WTC11 (cell line): ENCODE measurements at regions not wholly inside any gene's neighbourhood (a gene's known extent, or its start where the extent isn't known, plus 50 kb on each side); places are given as distances from the start of the nearest gene placed in this dataset.

ENCODE experiments used
- ATAC-seq: fragments of 200-7000 bp; cut with Tn5 transposase; 2 replicates; pipeline ENCODE4 v1.10.0; 2021; ENCODE audit warnings: mild to moderate bottlenecking, moderate library complexity
- CTCF ChIA-PET: fragments of 300-600 bp; sonication (Branson Sonifier 250); formaldehyde crosslinking; loops from one replicate; lab custom pipeline; 2021; ENCODE audit warnings: antibody characterized with exemption; lab: Charles Lee
- POLR2A ChIA-PET: fragments of 350-600 bp; sonication (Branson Sonifier 250); formaldehyde crosslinking; loops from one replicate; lab custom pipeline; 2021; ENCODE audit warnings: antibody characterized with exemption; lab: Charles Lee
- DNase-seq: peaks from one replicate; pipeline ENCODE4 v3.0.0; 2021; ENCODE audit warnings: low spot score
- H3K27ac Mint-ChIP-seq: 2 replicates; pipeline ENCODE4 v1.8.0; 2021; ENCODE audit warnings: mixed read lengths
- H3K27me3 Mint-ChIP-seq: 2 replicates; pipeline ENCODE4 v1.8.0; 2021; ENCODE audit warnings: low read depth, mild to moderate bottlenecking, moderate library complexity, mixed read lengths
- H3K36me3 Mint-ChIP-seq: 2 replicates; pipeline ENCODE4 v1.8.0; 2021; ENCODE audit warnings: mixed read lengths
- H3K4me1 Mint-ChIP-seq: 2 replicates; pipeline ENCODE4 v1.8.0; 2022; ENCODE audit warnings: mixed read lengths
- H3K4me3 Mint-ChIP-seq: 2 replicates; pipeline ENCODE4 v1.8.0; 2021; ENCODE audit warnings: mild to moderate bottlenecking, moderate library complexity, mixed read lengths
- H3K9me3 Mint-ChIP-seq: 2 replicates; pipeline ENCODE4 v1.8.0; 2021; ENCODE audit warnings: mixed read lengths
- FOXK1 ChIP-seq: sonication (generic); formaldehyde crosslinking; IDR thresholded peaks from 2 replicates; pipeline ENCODE4 v1.8.0; 2022; ENCODE audit warnings: mild to moderate bottlenecking, moderate library complexity, missing genetic modification reagents
- GABPB1 ChIP-seq: sonication (generic); formaldehyde crosslinking; IDR thresholded peaks from 2 replicates; pipeline ENCODE4 v1.8.1; 2023; ENCODE audit warnings: mild to moderate bottlenecking, missing genetic modification reagents
- GTF2I ChIP-seq: fragments of 250-450 bp; sonication (Bioruptor Pico); conservative IDR thresholded peaks from 2 replicates; pipeline ENCODE4 v1.4.0; 2021; ENCODE audit warnings: mild to moderate bottlenecking
- NFYB ChIP-seq: sonication (generic); formaldehyde crosslinking; conservative IDR thresholded peaks from 2 replicates; pipeline ENCODE4 v1.8.0; 2022; ENCODE audit warnings: low read depth, missing genetic modification reagents
- PRRX2 ChIP-seq: fragments of 250-450 bp; sonication (Bioruptor Pico); IDR thresholded peaks from 2 replicates; pipeline ENCODE4 v1.8.0; 2021; ENCODE audit warnings: mild to moderate bottlenecking
- TEAD1 ChIP-seq: sonication (generic); formaldehyde crosslinking; IDR thresholded peaks from 2 replicates; pipeline ENCODE4 v1.8.0; 2022; ENCODE audit warnings: mild to moderate bottlenecking, missing genetic modification reagents
- ZNF121 ChIP-seq: sonication (generic); formaldehyde crosslinking; IDR thresholded peaks from 2 replicates; pipeline ENCODE4 v1.8.0; 2023; ENCODE audit warnings: missing genetic modification reagents
- ZNF263 ChIP-seq: sonication (generic); formaldehyde crosslinking; IDR thresholded peaks from 2 replicates; pipeline ENCODE4 v1.8.1; 2022; ENCODE audit warnings: low read depth, mild to moderate bottlenecking, moderate library complexity, missing genetic modification reagents
- ZNF423 ChIP-seq: fragments of 250-450 bp; sonication (Bioruptor Pico); IDR thresholded peaks from 2 replicates; pipeline ENCODE4 v2.1.2; 2022; ENCODE audit warnings: mild to moderate bottlenecking, moderate library complexity
- TF ChIP-seq, protein P1 (sequence below): sonication (generic); formaldehyde crosslinking; IDR thresholded peaks from 2 replicates; pipeline ENCODE4 v1.8.1; 2023; ENCODE audit warnings: mild to moderate bottlenecking, missing genetic modification reagents
- TF ChIP-seq, protein P2 (sequence below): sonication (generic); formaldehyde crosslinking; IDR thresholded peaks from 2 replicates; pipeline ENCODE4 v1.8.0; 2023; ENCODE audit warnings: missing genetic modification reagents, mild to moderate bottlenecking, borderline replicate concordance
- TF ChIP-seq, protein P3 (sequence below): sonication (generic); formaldehyde crosslinking; IDR thresholded peaks from 2 replicates; pipeline ENCODE4 v1.8.0; 2022; ENCODE audit warnings: mild to moderate bottlenecking, missing genetic modification reagents
- TF ChIP-seq, protein P4 (sequence below): fragments of 250-450 bp; sonication (Bioruptor Pico); conservative IDR thresholded peaks from 2 replicates; pipeline ENCODE4 v1.9.0; 2021; ENCODE audit warnings: mild to moderate bottlenecking
- TF ChIP-seq, protein P5 (sequence below): sonication (generic); formaldehyde crosslinking; IDR thresholded peaks from 2 replicates; pipeline ENCODE4 v1.8.1; 2022; ENCODE audit warnings: low read depth, missing genetic modification reagents, borderline replicate concordance
- TF ChIP-seq, protein P6 (sequence below): sonication (generic); formaldehyde crosslinking; IDR thresholded peaks from 2 replicates; pipeline ENCODE4 v1.8.0; 2022; ENCODE audit warnings: mild to moderate bottlenecking, missing genetic modification reagents

DNA sequence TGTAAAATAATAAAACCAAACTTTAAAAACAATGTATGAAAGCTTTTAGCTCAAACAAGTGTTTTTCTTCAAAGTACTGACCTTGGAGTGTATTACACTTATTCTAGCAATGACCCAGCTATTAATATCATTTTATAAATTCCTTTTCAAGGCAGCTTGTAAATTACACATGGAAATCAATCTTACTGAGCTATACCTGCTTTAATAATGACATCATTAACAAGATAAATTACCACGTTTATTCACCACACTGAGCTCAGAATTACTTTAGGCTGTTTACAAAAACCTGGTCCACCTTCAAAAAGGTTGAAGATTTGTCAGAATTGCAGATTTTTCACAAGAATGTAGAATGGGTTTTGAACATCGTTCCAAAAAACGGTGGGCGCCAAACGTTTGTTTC lies 91.7 kb upstream of the RFLNA start (continued):
- TF ChIP-seq, protein P1, sequence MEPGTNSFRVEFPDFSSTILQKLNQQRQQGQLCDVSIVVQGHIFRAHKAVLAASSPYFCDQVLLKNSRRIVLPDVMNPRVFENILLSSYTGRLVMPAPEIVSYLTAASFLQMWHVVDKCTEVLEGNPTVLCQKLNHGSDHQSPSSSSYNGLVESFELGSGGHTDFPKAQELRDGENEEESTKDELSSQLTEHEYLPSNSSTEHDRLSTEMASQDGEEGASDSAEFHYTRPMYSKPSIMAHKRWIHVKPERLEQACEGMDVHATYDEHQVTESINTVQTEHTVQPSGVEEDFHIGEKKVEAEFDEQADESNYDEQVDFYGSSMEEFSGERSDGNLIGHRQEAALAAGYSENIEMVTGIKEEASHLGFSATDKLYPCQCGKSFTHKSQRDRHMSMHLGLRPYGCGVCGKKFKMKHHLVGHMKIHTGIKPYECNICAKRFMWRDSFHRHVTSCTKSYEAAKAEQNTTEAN (CRISPR knock-in tag) = no peak
- TF ChIP-seq PRRX2 (no peak), GTF2I (CRISPR knock-in tag) (no peak), NFYB (CRISPR knock-in tag) (no peak), TEAD1 (no peak)
- TF ChIP-seq, protein P2, sequence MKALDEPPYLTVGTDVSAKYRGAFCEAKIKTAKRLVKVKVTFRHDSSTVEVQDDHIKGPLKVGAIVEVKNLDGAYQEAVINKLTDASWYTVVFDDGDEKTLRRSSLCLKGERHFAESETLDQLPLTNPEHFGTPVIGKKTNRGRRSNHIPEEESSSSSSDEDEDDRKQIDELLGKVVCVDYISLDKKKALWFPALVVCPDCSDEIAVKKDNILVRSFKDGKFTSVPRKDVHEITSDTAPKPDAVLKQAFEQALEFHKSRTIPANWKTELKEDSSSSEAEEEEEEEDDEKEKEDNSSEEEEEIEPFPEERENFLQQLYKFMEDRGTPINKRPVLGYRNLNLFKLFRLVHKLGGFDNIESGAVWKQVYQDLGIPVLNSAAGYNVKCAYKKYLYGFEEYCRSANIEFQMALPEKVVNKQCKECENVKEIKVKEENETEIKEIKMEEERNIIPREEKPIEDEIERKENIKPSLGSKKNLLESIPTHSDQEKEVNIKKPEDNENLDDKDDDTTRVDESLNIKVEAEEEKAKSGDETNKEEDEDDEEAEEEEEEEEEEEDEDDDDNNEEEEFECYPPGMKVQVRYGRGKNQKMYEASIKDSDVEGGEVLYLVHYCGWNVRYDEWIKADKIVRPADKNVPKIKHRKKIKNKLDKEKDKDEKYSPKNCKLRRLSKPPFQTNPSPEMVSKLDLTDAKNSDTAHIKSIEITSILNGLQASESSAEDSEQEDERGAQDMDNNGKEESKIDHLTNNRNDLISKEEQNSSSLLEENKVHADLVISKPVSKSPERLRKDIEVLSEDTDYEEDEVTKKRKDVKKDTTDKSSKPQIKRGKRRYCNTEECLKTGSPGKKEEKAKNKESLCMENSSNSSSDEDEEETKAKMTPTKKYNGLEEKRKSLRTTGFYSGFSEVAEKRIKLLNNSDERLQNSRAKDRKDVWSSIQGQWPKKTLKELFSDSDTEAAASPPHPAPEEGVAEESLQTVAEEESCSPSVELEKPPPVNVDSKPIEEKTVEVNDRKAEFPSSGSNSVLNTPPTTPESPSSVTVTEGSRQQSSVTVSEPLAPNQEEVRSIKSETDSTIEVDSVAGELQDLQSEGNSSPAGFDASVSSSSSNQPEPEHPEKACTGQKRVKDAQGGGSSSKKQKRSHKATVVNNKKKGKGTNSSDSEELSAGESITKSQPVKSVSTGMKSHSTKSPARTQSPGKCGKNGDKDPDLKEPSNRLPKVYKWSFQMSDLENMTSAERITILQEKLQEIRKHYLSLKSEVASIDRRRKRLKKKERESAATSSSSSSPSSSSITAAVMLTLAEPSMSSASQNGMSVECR (CRISPR knock-in tag) = no peak
- TF ChIP-seq, all 79 proteins: peak for 0

DNA sequence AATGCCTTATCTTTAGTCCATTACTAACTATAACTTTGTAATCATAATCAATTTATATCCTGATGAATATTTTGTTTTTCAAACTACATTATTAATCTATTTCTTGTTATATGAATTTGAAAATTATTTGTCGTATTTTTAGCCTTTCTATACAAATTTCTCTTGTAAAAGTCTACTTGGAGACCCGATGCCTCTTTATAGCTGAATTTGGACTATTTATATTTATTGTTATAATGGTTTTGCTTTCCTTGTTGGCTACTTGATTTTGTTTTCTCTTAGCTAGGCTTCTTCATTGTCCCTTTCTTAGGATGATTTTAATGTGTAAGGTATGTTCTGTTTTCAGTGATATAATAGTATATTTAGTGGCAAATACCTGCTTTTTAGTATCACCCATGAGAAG lies 89.5 kb upstream of the RFLNA start:
- H3K4me3 Mint-ChIP-seq = no peak overlapping the region
- peaks cover 11% of the 10 kb centered on the region for H3K27me3 Mint-ChIP-seq
- ChIA-PET POLR2A (no interaction called here), CTCF (no interaction called here)
- H3K27ac Mint-ChIP-seq = no peak overlapping the region
- H3K9me3 Mint-ChIP-seq = peaks cover 30% of the 10 kb centered on the region
- DNase-seq (no peak), ATAC-seq (no peak)
- TF ChIP-seq, protein P3, sequence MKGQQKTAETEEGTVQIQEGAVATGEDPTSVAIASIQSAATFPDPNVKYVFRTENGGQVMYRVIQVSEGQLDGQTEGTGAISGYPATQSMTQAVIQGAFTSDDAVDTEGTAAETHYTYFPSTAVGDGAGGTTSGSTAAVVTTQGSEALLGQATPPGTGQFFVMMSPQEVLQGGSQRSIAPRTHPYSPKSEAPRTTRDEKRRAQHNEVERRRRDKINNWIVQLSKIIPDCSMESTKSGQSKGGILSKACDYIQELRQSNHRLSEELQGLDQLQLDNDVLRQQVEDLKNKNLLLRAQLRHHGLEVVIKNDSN (CRISPR knock-in tag) = no peak
- TF ChIP-seq, protein P4, sequence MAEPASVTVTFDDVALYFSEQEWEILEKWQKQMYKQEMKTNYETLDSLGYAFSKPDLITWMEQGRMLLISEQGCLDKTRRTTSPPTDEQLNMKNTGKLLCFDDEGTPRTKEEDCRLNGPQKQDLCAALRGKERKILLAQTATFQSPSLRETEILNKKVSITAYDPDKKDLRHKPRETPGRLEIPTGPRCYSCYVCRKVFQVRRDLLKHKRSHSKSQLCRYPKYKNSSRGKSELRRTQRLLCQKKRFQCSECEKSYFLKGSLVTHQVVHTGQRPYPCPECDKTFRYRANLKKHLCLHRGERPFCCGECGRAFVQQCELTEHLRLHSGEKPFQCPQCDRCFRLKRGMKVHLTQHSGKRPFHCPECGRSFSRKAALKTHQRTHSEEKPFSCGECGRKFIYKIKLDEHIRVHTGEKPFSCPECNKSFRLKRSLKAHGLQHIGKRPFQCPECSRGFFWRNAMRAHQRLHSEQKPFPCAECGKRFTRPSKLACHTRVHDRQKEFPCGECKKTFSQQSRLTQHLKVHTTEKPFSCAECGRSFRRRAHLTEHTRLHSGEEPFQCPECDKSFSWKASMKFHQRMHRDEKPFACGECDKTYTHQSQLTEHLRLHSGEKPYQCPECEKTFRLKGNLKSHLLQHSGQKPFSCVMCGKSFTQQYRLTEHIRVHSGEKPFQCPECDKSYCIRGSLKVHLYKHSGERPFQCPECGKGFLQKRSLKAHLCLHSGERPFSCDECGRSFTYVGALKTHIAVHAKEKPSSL (CRISPR knock-in tag) = no peak
- TF ChIP-seq, protein P5, sequence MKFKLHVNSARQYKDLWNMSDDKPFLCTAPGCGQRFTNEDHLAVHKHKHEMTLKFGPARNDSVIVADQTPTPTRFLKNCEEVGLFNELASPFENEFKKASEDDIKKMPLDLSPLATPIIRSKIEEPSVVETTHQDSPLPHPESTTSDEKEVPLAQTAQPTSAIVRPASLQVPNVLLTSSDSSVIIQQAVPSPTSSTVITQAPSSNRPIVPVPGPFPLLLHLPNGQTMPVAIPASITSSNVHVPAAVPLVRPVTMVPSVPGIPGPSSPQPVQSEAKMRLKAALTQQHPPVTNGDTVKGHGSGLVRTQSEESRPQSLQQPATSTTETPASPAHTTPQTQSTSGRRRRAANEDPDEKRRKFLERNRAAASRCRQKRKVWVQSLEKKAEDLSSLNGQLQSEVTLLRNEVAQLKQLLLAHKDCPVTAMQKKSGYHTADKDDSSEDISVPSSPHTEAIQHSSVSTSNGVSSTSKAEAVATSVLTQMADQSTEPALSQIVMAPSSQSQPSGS = no peak
- TF ChIP-seq ZNF121 (no peak), GABPB1 (CRISPR knock-in tag) (no peak), ZNF423 (CRISPR knock-in tag) (no peak), ZNF263 (no peak), FOXK1 (CRISPR knock-in tag) (no peak)
- TF ChIP-seq, protein P6, sequence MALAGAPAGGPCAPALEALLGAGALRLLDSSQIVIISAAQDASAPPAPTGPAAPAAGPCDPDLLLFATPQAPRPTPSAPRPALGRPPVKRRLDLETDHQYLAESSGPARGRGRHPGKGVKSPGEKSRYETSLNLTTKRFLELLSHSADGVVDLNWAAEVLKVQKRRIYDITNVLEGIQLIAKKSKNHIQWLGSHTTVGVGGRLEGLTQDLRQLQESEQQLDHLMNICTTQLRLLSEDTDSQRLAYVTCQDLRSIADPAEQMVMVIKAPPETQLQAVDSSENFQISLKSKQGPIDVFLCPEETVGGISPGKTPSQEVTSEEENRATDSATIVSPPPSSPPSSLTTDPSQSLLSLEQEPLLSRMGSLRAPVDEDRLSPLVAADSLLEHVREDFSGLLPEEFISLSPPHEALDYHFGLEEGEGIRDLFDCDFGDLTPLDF (CRISPR knock-in tag) = no peak
- peaks cover 16% of the 10 kb centered on the region for H3K36me3 Mint-ChIP-seq
- peaks cover 17% of the 10 kb centered on the region for H3K4me1 Mint-ChIP-seq
